H1 (cell line): ENCODE measurements at regions not wholly inside any gene's neighbourhood (a gene's known extent, or its start where the extent isn't known, plus 50 kb on each side); places are given as distances from the start of the nearest gene placed in this dataset.

Source experiments
- CTCF ChIA-PET: fragments of 300-600 bp; sonication (Branson Sonifier 250); formaldehyde crosslinking; loops from one replicate; lab custom pipeline; 2021; ENCODE audit not compliant: partially characterized antibody; lab: Charles Lee
- POLR2A ChIA-PET: fragments of 300-600 bp; sonication (Branson Sonifier 250); formaldehyde crosslinking; loops from one replicate; lab custom pipeline; 2021; ENCODE audit warnings: inconsistent platforms; ENCODE audit not compliant: partially characterized antibody; lab: Charles Lee
- DNase-seq, 2 experiments: peaks; one replicate each; pipeline versions ENCODE4 v3.0.0 to v3.0.0-alpha.2; 2010 to 2022; ENCODE audit warnings: low spot score in 2 of 2, low read depth in 1 of 2, mixed read lengths in 1 of 2
- FAIRE-seq: peaks from 2 replicates; lab custom pipeline; 2011; peaks lifted over from hg19 to GRCh38; lab: Jason Lieb, UNC
- H2AFZ ChIP-seq: 2 replicates; pipeline ENCODE4 v1.8.1; 2012; ENCODE audit warnings: low read length, inconsistent platforms
- H2AK5ac ChIP-seq: 2 replicates; pipeline ENCODE4 v1.6.1; 2013; ENCODE audit warnings: low read depth, low read length
- H2BK120ac ChIP-seq: replicated peaks from 2 replicates; pipeline ENCODE3; 2013; ENCODE audit warnings: low read depth, low read length, inconsistent platforms
- H2BK12ac ChIP-seq: 2 replicates; pipeline ENCODE4 v1.6.1; 2013; ENCODE audit warnings: low read depth, low read length
- H2BK15ac ChIP-seq: 2 replicates; pipeline ENCODE4 v1.6.1; 2013; ENCODE audit warnings: low read length
- H2BK20ac ChIP-seq: 2 replicates; pipeline ENCODE4 v1.6.1; 2013; ENCODE audit warnings: low read length
- H2BK5ac ChIP-seq: 2 replicates; pipeline ENCODE4 v1.6.1; 2013; ENCODE audit warnings: low read depth, low read length
- H3K14ac ChIP-seq: 2 replicates; pipeline ENCODE4 v1.6.1; 2013; ENCODE audit warnings: inconsistent platforms; ENCODE audit not compliant: insufficient read length
- H3K18ac ChIP-seq: 2 replicates; pipeline ENCODE4 v1.6.1; 2013; ENCODE audit warnings: low read length; ENCODE audit errors: extremely low read depth
- H3K23ac ChIP-seq: 2 replicates; pipeline ENCODE4 v1.6.1; 2013; ENCODE audit warnings: inconsistent platforms; ENCODE audit not compliant: insufficient read length
- H3K23me2 ChIP-seq: 2 replicates; pipeline ENCODE4 v1.6.1; 2013; ENCODE audit warnings: low read depth, low read length
- H3K27ac ChIP-seq: 2 replicates; pipeline ENCODE4 v1.6.1; 2011; ENCODE audit warnings: low read depth, low read length, inconsistent platforms
- H3K27me3 ChIP-seq, 4 experiments: replicated peaks in 1 of 4; 1 replicate in 1 of 4; 2 replicates in 3 of 4; pipeline versions ENCODE4 v1.6.1 to v1.8.1; 2011 to 2013; ENCODE audit warnings: low read length in 3 of 4, mild to moderate bottlenecking in 3 of 4, inconsistent platforms in 2 of 4, mixed read lengths in 2 of 4, moderate library complexity in 1 of 4; ENCODE audit not compliant: control insufficient read depth in 3 of 4, insufficient read depth in 3 of 4; ENCODE audit errors: extremely low read depth in 1 of 4
- H3K36me3 ChIP-seq, 4 experiments: 2 replicates each; pipeline versions ENCODE4 v1.6.1 to v1.8.1; 2011 to 2013; ENCODE audit warnings: mild to moderate bottlenecking in 4 of 4, low read length in 3 of 4, moderate library complexity in 2 of 4, control low read depth in 1 of 4, inconsistent platforms in 1 of 4; ENCODE audit not compliant: insufficient read depth in 4 of 4, control insufficient read depth in 2 of 4
- H3K4ac ChIP-seq: replicated peaks from 2 replicates; pipeline ENCODE3; 2013; ENCODE audit warnings: low read length, low read depth, mixed read lengths, inconsistent platforms; ENCODE audit not compliant: insufficient read length
- H3K4me1 ChIP-seq, 4 experiments: replicated peaks in 1 of 4; 1 replicate in 1 of 4; 2 replicates in 3 of 4; pipeline versions ENCODE4 v1.6.1 to v1.8.1; 2011 to 2013; ENCODE audit warnings: low read length in 3 of 4, inconsistent platforms in 2 of 4, mixed read lengths in 1 of 4; ENCODE audit not compliant: insufficient read depth in 4 of 4, control insufficient read depth in 3 of 4
- H3K4me2 ChIP-seq, 2 experiments: 2 replicates each; pipeline versions ENCODE4 v1.6.1 to v1.8.1; 2011 to 2013; ENCODE audit warnings: low read depth in 2 of 2, low read length in 2 of 2, control low read depth in 1 of 2, inconsistent platforms in 1 of 2, mild to moderate bottlenecking in 1 of 2; ENCODE audit not compliant: insufficient read depth in 1 of 2
- H3K4me3 ChIP-seq, 4 experiments: fragments of 200-600, 300-600 bp in 1 of 4; sonication (generic), shearing (Covaris generic), sonication (Bioruptor Twin) in 1 of 4; 2 replicates each; pipeline versions ENCODE4 v1.5.1 to v1.8.1; 2011 to 2016; ENCODE audit warnings: low read length in 4 of 4, low read depth in 3 of 4, control low read depth in 2 of 4, inconsistent platforms in 2 of 4, mild to moderate bottlenecking in 2 of 4, mixed read lengths in 1 of 4, moderate library complexity in 1 of 4; ENCODE audit not compliant: insufficient read depth in 2 of 4; ENCODE audit errors: extremely low read depth in 1 of 4
- H3K56ac ChIP-seq: replicated peaks from 2 replicates; pipeline ENCODE3; 2013; ENCODE audit warnings: low read depth, mild to moderate bottlenecking, mixed read lengths, low read length, inconsistent platforms; ENCODE audit not compliant: insufficient read length
- H3K79me1 ChIP-seq: 2 replicates; pipeline ENCODE4 v1.6.1; 2013; ENCODE audit warnings: low read depth, low read length, control low read depth
- H3K79me2 ChIP-seq, 2 experiments: 2 replicates each; pipeline versions ENCODE4 v1.6.1 to v1.8.1; 2012 to 2013; ENCODE audit warnings: low read length in 2 of 2, mild to moderate bottlenecking in 2 of 2, inconsistent platforms in 1 of 2; ENCODE audit not compliant: insufficient read depth in 2 of 2, control insufficient read depth in 1 of 2
- H3K9ac ChIP-seq, 4 experiments: replicated peaks in 1 of 4; 1 replicate in 1 of 4; 2 replicates in 3 of 4; pipeline versions ENCODE4 v1.6.1 to v1.8.1; 2011 to 2013; ENCODE audit warnings: low read depth in 3 of 4, low read length in 3 of 4, control low read depth in 2 of 4, mild to moderate bottlenecking in 2 of 4, moderate library complexity in 2 of 4, inconsistent platforms in 1 of 4; ENCODE audit errors: extremely low read depth in 1 of 4
- H3K9me3 ChIP-seq, 2 experiments: 2 replicates each; pipeline versions ENCODE4 v1.6.1 to v1.8.1; 2012 to 2013; ENCODE audit warnings: mild to moderate bottlenecking in 2 of 2, moderate library complexity in 2 of 2, control low read depth in 1 of 2, inconsistent platforms in 1 of 2, low read depth in 1 of 2, low read length in 1 of 2, mixed read lengths in 1 of 2; ENCODE audit not compliant: insufficient read depth in 2 of 2
- H4K20me1 ChIP-seq, 2 experiments: replicated peaks in 1 of 2; 2 replicates each; pipeline versions ENCODE3 to v1.8.1; 2011 to 2013; ENCODE audit warnings: inconsistent platforms in 2 of 2, low read length in 2 of 2, mild to moderate bottlenecking in 1 of 2; ENCODE audit not compliant: insufficient read depth in 2 of 2, control insufficient read depth in 1 of 2
- H4K5ac ChIP-seq: 2 replicates; pipeline ENCODE4 v1.6.1; 2013; ENCODE audit warnings: low read length, low read depth, mixed read lengths, inconsistent platforms; ENCODE audit not compliant: insufficient read length
- H4K8ac ChIP-seq: 2 replicates; pipeline ENCODE4 v1.8.0; 2013; ENCODE audit warnings: mild to moderate bottlenecking, moderate library complexity, low read length, inconsistent platforms; ENCODE audit not compliant: insufficient read depth; ENCODE audit errors: extremely low read depth
- H4K91ac ChIP-seq: replicated peaks from 2 replicates; pipeline ENCODE3; 2013; ENCODE audit warnings: low read length, mixed read lengths, inconsistent platforms; ENCODE audit not compliant: insufficient read length
- CBX5 ChIP-seq: fragments of 300-800, 300-1000 bp; sonication (generic); IDR thresholded peaks from 2 replicates; pipeline ENCODE4 v1.7.1; 2016; ENCODE audit warnings: antibody characterized with exemption, low read length, low read depth
- GABPA ChIP-seq: IDR thresholded peaks from 2 replicates; pipeline ENCODE4 v1.6.1; 2011; ENCODE audit warnings: mild to moderate bottlenecking, low read length, moderate library complexity, borderline replicate concordance; ENCODE audit not compliant: insufficient read depth
- JUN ChIP-seq: IDR thresholded peaks from 2 replicates; pipeline ENCODE4 v1.6.1; 2011; ENCODE audit warnings: low read depth, mild to moderate bottlenecking, improper control_type of control experiment, low read length
- KDM1A ChIP-seq: fragments of 200-600, 300-600 bp; sonication (generic); IDR thresholded peaks from 2 replicates; pipeline ENCODE4 v1.7.1; 2016; ENCODE audit warnings: mild to moderate bottlenecking, low read length, borderline replicate concordance
- KDM4A ChIP-seq: IDR thresholded peaks from one replicate; pipeline ENCODE4 v1.7.1; 2012; ENCODE audit warnings: low read depth, mild to moderate bottlenecking, moderate library complexity, low read length, inconsistent platforms; ENCODE audit not compliant: severe bottlenecking
- NANOG ChIP-seq: IDR thresholded peaks from 2 replicates; pipeline ENCODE4 v1.6.1; 2011; ENCODE audit warnings: low read length, low read depth, mild to moderate bottlenecking, inconsistent platforms; ENCODE audit not compliant: insufficient read depth, poor library complexity, severe bottlenecking
- RAD21 ChIP-seq, 2 experiments: IDR thresholded peaks in 1 of 2; conservative IDR thresholded peaks in 1 of 2; 2 replicates each; pipeline ENCODE4 v1.6.1; 2011; ENCODE audit warnings: low read depth in 2 of 2, low read length in 2 of 2, improper control_type of control experiment in 1 of 2, inconsistent platforms in 1 of 2, mild to moderate bottlenecking in 1 of 2, moderate library complexity in 1 of 2
- USF2 ChIP-seq: IDR thresholded peaks from 2 replicates; pipeline ENCODE4 v1.6.1; 2011; ENCODE audit warnings: low read length, improper control_type of control experiment
- YY1 ChIP-seq: IDR thresholded peaks from 2 replicates; pipeline ENCODE4 v1.6.1; 2011; ENCODE audit warnings: low read depth, mild to moderate bottlenecking, low read length
- WGBS, 2 experiments: shearing (Covaris generic) in 1 of 2; methylation state at CpG; one replicate each; pipeline versions ENCODE4 v1.1.6 to v1.1.7; 2013 to 2015; ENCODE audit warnings: low lambda C conversion rate in 2 of 2, mixed read lengths in 2 of 2, inconsistent platforms in 1 of 2, low coverage in 1 of 2, missing lambda C conversion rate in 1 of 2; ENCODE audit not compliant: insufficient replicate concordance in 2 of 2, insufficient coverage in 1 of 2, insufficient read length in 1 of 2; ENCODE audit errors: extremely low coverage in 1 of 2, missing lambda C conversion rate in 1 of 2; 5-methylcytosine and 5-hydroxymethylcytosine counted together

DNA sequence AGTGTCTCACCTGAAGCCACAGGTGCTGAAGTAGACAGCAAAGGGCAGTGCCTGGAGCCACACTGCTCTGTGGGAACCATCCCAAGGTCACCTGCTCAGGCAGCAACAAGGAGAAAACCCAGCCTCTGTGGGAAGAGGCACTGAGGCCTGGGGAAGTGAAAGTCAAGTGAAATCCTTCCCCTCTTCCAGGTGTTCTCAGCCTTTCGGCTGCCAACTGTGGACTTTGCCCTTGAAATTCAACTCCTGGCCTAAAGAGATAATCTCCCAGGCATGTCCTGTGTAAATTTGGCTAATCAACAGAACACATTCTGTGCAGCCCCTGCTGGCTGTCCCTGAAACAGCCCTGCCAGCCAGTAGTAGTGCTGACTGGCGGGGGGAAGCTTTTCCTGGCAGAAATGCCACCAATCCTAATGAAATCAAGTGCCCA, 112.1 kb downstream of the RPL27A start:
- no peak overlapping the region for H2BK20ac ChIP-seq
- no peaks in the 10 kb centered on the region for H3K23me2 ChIP-seq
- H3K23ac ChIP-seq: no peak overlapping the region
- DNase-seq (no peak), FAIRE-seq (no peak)
- H3K27me3 ChIP-seq: no peaks in the 10 kb centered on the region
- no peak overlapping the region for H3K4me2 ChIP-seq
- no peaks in the 10 kb centered on the region for H3K36me3 ChIP-seq
- ChIA-PET POLR2A (interaction anchor here (0.7 to 2.6 kb wide), 8 partner anchors 12 to 111 kb away, joined by 3 to 8 read pairs (median 4); a partner anchor contains a TSS), CTCF (interaction anchor here (0.6 to 2.6 kb wide), 9 partner anchors 9 to 168 kb away, joined by 3 to 16 read pairs (median 4); no protein-coding TSS in a partner anchor)
- no peak overlapping the region for H2BK12ac ChIP-seq
- H3K27ac ChIP-seq: no peak overlapping the region
- peaks cover 0 to 4% (median 0%) of the 10 kb centered on the region in 4 experiments; a peak in 3 of 7 replicates for H3K4me1 ChIP-seq
- H3K56ac ChIP-seq: no peak overlapping the region
- peak overlapping the region in 1 of 4 experiments; percentile 21; a peak in 1 of 7 replicates for H3K9ac ChIP-seq
- H2BK5ac ChIP-seq: no peak overlapping the region
- no peaks in the 10 kb centered on the region for H3K79me2 ChIP-seq
- H4K20me1 ChIP-seq: no peaks in the 10 kb centered on the region
- 80% methylated on average over 2 of the region's 2 CpGs; no CpG with 5 or more reads in 1 of the 2 experiments for WGBS, 2 experiments
- H2AFZ ChIP-seq: no peak overlapping the region
- no peak overlapping the region for H2BK120ac ChIP-seq
- H3K4me3 ChIP-seq: no peak overlapping the region
- H2AK5ac ChIP-seq: 0 out of 2 replicates have a peak overlapping the region, but pooled peaks have one; percentile 77
- H4K8ac ChIP-seq: no peak overlapping the region
- H2BK15ac ChIP-seq: no peak overlapping the region
- H4K91ac ChIP-seq: no peak overlapping the region
- no peak overlapping the region for H3K4ac ChIP-seq
- no peaks in the 10 kb centered on the region for H3K9me3 ChIP-seq
- no peak overlapping the region for H3K14ac ChIP-seq
- no peak overlapping the region for H4K5ac ChIP-seq
- H3K18ac ChIP-seq: no peak overlapping the region
- peaks cover 3% of the 10 kb centered on the region; the same call in 1 of the 2 replicates for H3K79me1 ChIP-seq
- TF ChIP-seq YY1 (0 out of 2 replicates have a peak, but pooled peaks have one; percentile 12), JUN (no peak), RAD21 (IDR thresholded peaks at IDR 0.05 in 1 of 2, conservative IDR thresholded peaks at IDR 0.05 in 1 of 2; ENCODE audit: low read depth in 2 of 2, low read length in 2 of 2) (peak; percentile 39 to 58; a peak in 3 of 4 replicates), GABPA (no peak), KDM1A (no peak), USF2 (no peak), NANOG (no peak), CBX5 (no peak), KDM4A (no peak)
